RWPE1 (cell line): ENCODE measurements at regions not wholly inside any gene's neighbourhood (a gene's known extent, or its start where the extent isn't known, plus 50 kb on each side); places are given as distances from the start of the nearest gene placed in this dataset.
A peak's percentile ranks its signal among the peaks of the same experiment; 100 is the strongest.

Source experiments
- CTCF ChIA-PET: fragments of 350-600 bp; sonication (Branson Sonifier 250); formaldehyde crosslinking; extraction: SDS; loops from one replicate; lab custom pipeline; 2021; lab: Yijun Ruan, JAX
- POLR2A ChIA-PET: fragments of 400-600 bp; formaldehyde crosslinking; extraction: SDS; loops from one replicate; lab custom pipeline; 2020; ENCODE audit warnings: antibody characterized with exemption; ENCODE audit not compliant: low non-redundant PET; lab: Yijun Ruan, JAX
- DNase-seq: peaks from one replicate; pipeline ENCODE4 v3.0.0; 2012; ENCODE audit warnings: low spot score
- H3K27ac ChIP-seq: fragments of 450-650 bp; 2 replicates; pipeline ENCODE4 v1.5.1; 2017
- TF ChIP-seq, protein P1 (sequence below): fragments of 450-650 bp; conservative IDR thresholded peaks from 2 replicates; pipeline ENCODE4 v1.5.1; 2017; ENCODE audit warnings: low read depth, mild to moderate bottlenecking

DNA sequence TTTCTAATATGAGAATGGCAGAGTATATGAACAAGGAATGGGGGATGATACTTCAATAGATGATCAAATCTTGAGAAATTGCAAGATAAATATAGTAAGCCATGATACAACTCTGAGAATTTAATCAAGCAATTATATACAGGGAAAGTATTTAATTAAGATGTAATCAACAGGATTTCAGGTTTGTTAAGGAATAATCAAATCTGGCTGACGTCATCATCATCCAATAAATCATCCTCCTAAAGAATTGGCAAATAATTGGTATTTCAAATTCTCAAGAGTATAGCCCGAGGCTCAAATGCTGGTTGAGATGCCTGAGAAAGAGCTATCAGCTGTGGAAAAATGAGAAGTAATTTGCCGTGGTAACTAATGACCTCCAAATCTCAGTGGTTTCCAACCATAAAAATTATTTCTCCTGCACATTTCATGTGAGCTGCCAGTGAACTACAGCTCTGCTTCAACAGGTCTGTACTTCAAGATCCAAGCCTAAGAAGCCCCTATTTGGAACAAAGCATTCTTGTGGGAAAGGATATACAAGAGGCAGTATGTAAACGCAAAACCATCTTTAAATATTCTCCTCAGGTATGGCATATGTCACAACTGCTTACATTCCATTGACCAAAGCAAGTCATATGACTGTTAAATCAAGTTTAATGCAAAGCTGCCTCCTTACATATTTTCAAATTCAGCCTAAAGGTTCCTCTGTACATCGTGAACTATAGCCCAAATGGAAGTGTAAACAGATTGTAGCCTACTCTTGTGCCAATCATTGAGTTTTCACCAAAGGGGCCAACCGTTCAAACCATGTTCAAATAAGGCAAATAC, 503.0 kb downstream of the KIF20B start:
- ChIA-PET CTCF (interaction anchor here (1.0 kb wide), 1 partner anchor 32 kb away, joined by 3 read pairs; no protein-coding TSS in a partner anchor), POLR2A (no interaction called here)
- TF ChIP-seq, protein P1, sequence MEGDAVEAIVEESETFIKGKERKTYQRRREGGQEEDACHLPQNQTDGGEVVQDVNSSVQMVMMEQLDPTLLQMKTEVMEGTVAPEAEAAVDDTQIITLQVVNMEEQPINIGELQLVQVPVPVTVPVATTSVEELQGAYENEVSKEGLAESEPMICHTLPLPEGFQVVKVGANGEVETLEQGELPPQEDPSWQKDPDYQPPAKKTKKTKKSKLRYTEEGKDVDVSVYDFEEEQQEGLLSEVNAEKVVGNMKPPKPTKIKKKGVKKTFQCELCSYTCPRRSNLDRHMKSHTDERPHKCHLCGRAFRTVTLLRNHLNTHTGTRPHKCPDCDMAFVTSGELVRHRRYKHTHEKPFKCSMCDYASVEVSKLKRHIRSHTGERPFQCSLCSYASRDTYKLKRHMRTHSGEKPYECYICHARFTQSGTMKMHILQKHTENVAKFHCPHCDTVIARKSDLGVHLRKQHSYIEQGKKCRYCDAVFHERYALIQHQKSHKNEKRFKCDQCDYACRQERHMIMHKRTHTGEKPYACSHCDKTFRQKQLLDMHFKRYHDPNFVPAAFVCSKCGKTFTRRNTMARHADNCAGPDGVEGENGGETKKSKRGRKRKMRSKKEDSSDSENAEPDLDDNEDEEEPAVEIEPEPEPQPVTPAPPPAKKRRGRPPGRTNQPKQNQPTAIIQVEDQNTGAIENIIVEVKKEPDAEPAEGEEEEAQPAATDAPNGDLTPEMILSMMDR = no peak
- no peak overlapping the region for H3K27ac ChIP-seq
- DNase-seq = no peak

DNA sequence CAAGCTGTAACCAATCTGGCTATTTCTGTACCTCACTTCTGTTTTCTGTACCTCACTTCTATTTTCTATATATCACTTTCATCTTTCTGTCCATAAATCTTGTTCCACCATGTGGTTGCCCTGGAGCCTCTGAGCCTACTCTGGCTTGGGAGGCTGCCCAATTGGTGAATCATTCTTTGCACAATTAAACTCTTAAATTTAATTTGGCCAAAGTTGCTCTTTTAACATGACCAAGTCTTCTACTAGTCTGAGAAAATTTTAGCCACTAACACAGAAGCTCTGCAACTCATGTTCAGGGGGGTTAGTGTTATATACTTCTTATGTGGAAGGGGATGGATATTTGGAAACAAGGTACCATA, 503.5 kb downstream of the KIF20B start:
- no peak for DNase-seq
- CTCF ChIA-PET = interaction anchor here (0.6 to 1.0 kb wide), 2 partner anchors 31 to 183 kb away, joined by 3 to 4 read pairs; no protein-coding TSS in a partner anchor
- H3K27ac ChIP-seq = no peak overlapping the region
- POLR2A ChIA-PET = no interaction called here
- TF ChIP-seq, protein P1 = no peak

DNA sequence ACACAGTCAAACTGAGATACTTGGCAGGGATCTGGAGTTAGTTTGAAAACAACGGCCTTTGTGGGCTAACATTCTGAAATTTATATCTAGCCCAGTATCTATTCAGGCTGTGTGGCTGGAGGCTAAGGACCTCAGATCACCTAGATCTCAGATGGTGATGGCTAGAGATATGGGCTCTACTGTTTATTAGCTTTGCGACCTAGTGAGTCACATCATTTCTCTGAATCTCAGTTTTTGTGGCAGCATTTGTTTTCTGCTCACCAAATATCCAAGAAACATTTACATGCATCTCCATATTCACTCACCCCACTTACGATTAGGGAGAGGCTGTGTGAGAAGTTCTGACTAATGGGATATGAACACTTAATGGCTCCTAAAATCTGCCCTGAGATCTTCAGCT, 503.9 kb downstream of the KIF20B start:
- POLR2A ChIA-PET = no interaction called here
- DNase-seq = no peak
- no peak overlapping the region for H3K27ac ChIP-seq
- CTCF ChIA-PET = interaction anchor here (0.6 kb wide), 1 partner anchor 183 kb away, joined by 4 read pairs; no protein-coding TSS in a partner anchor
- TF ChIP-seq, protein P1 = no peak

DNA sequence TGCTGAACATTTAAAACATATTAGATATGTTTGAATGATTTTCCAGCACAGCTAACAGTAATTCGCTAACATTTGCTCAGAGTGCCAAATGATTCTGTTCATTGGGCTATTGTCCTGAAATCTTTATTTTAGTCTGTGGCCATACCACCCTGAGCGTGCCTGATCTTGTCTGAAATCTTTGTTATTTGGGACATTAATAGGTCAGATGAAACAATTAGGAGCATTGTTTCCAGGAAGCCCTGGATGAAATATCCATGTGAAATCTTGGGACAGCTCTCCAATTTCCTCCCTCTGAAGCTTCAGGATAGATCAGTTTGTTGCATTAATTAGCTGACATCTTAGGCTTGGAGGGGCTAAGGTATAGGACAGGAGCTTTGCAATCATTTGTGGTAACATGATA, 512.0 kb downstream of the KIF20B start:
- TF ChIP-seq, protein P1 = no peak
- ChIA-PET POLR2A (no interaction called here), CTCF (interaction anchor here (0.6 kb wide), 2 partner anchors 124 to 431 kb away, joined by 4 read pairs; no protein-coding TSS in a partner anchor)
- DNase-seq = no peak
- no peak overlapping the region for H3K27ac ChIP-seq

DNA sequence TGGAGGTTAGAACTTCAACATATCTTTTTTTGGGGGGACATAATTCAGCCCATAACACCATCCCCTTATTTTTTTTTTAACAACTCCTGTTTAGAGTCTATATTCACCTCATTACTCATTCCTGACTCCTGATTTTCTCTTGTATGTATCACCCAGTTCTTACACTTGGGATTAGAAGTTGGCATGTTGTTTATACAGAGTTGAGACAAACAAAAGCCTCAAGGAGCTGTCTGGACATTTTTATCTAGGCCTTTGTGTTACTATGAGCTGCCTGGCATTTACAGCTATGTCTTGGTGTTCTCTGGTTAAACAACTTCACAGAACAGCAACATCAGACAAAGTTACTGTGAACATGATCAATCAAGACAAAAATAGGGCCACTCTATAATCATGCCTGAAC, 517.5 kb downstream of the KIF20B start:
- ChIA-PET CTCF (interaction anchor here (0.6 kb wide), 1 partner anchor 18 kb away, joined by 4 read pairs; no protein-coding TSS in a partner anchor), POLR2A (no interaction called here)

DNA sequence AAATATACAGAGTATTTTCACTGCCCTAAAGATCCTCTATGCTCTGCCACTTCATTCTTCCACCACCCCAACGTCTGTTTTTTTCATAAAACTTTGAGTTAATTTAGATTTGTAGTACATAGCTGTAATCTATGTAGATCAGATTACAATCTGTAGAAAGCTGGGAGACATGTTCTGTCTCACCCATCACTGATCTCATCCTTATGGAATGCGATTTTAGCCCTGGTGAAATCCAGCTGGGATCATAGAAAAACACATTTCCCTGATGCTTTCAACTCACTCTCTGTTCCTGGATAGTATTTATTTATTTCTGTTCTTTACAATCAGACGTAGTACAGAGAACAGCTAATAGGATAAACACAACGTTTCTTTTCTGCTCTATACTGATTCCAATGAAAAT, 521.0 kb downstream of the KIF20B start:
- no peak overlapping the region for H3K27ac ChIP-seq
- ChIA-PET CTCF (interaction anchor here (0.6 kb wide), 1 partner anchor 42 kb away, joined by 3 read pairs; no protein-coding TSS in a partner anchor), POLR2A (no interaction called here)
- DNase-seq = peak; percentile 88
- TF ChIP-seq, protein P1 = no peak

More for the DNA sequence above, 517.5 kb downstream of the KIF20B start:
- H3K27ac ChIP-seq = no peak overlapping the region
- no peak for DNase-seq
- TF ChIP-seq, protein P1 = no peak
